HEK293 (cell line): ENCODE measurements at regions not wholly inside any gene's neighbourhood (a gene's known extent, or its start where the extent isn't known, plus 50 kb on each side); places are given as distances from the start of the nearest gene placed in this dataset.
A peak's percentile ranks its signal among the peaks of the same experiment; 100 is the strongest.

Source experiments
- CTCF ChIA-PET: fragments of 350-600 bp; formaldehyde crosslinking; extraction: SDS; loops from one replicate; lab custom pipeline; 2021; ENCODE audit warnings: antibody characterized with exemption; lab: Yijun Ruan, JAX
- POLR2A ChIA-PET: fragments of 300-600 bp; formaldehyde crosslinking; extraction: SDS; loops from one replicate; lab custom pipeline; 2020; ENCODE audit warnings: antibody characterized with exemption, inconsistent platforms; lab: Yijun Ruan, JAX
- H3K27ac ChIP-seq: fragments of 200-500 bp; sonication (Bioruptor generic); 2 replicates; pipeline ENCODE4 v1.5.1; 2014; ENCODE audit warnings: low read depth, low read length, control low read depth, inconsistent platforms; ENCODE audit errors: extremely low read depth
- H3K36me3 ChIP-seq, 2 experiments: fragments of 200-500 bp in 1 of 2; sonication (Bioruptor generic) in 1 of 2; 1 replicate in 1 of 2; 2 replicates in 1 of 2; pipeline ENCODE4 v1.5.1; 2014 to 2017; ENCODE audit warnings: inconsistent platforms in 2 of 2, low read length in 2 of 2; ENCODE audit not compliant: control insufficient read depth in 2 of 2, insufficient read depth in 1 of 2
- H3K4me1 ChIP-seq: fragments of 200-500 bp; sonication (Bioruptor generic); 2 replicates; pipeline ENCODE4 v1.5.1; 2014; ENCODE audit warnings: mild to moderate bottlenecking, low read length, inconsistent platforms; ENCODE audit not compliant: control insufficient read depth, insufficient read depth
- H3K4me3 ChIP-seq: 2 replicates; pipeline ENCODE4 v1.5.1; 2011; ENCODE audit warnings: low read depth, mild to moderate bottlenecking, control low read depth, low read length, moderate library complexity
- H3K9me3 ChIP-seq: fragments of 200-500 bp; sonication (Bioruptor generic); 2 replicates; pipeline ENCODE4 v1.5.1; 2014; ENCODE audit warnings: low read depth, low read length, inconsistent platforms; ENCODE audit not compliant: control insufficient read depth, insufficient read depth
- EGR2 ChIP-seq: fragments of 450-650 bp; formaldehyde crosslinking; IDR thresholded peaks from 2 replicates; pipeline ENCODE4 v1.5.1; 2016; ENCODE audit warnings: low read depth, missing biosample characterization, missing genetic modification characterization
- KLF1 ChIP-seq: fragments of 450-650 bp; formaldehyde crosslinking; IDR thresholded peaks from 2 replicates; pipeline ENCODE4 v1.5.1; 2016; ENCODE audit warnings: missing biosample characterization, missing genetic modification characterization
- KLF10 ChIP-seq: fragments of 450-650 bp; IDR thresholded peaks from 2 replicates; pipeline ENCODE4 v1.5.1; 2018; ENCODE audit warnings: missing biosample characterization, mild to moderate bottlenecking, missing genetic modification characterization
- MYNN ChIP-seq: fragments of 450-650 bp; formaldehyde crosslinking; IDR thresholded peaks from 2 replicates; pipeline ENCODE4 v1.5.1; 2016; ENCODE audit warnings: missing biosample characterization, missing genetic modification characterization, borderline replicate concordance
- SP3 ChIP-seq: fragments of 450-650 bp; formaldehyde crosslinking; IDR thresholded peaks from 2 replicates; pipeline ENCODE4 v1.5.1; 2016; ENCODE audit warnings: missing biosample characterization, missing genetic modification characterization
- SP7 ChIP-seq: fragments of 450-650 bp; formaldehyde crosslinking; IDR thresholded peaks from 2 replicates; pipeline ENCODE4 v1.5.1; 2016; ENCODE audit warnings: missing biosample characterization, missing genetic modification characterization
- ZBTB21 ChIP-seq: fragments of 450-650 bp; formaldehyde crosslinking; IDR thresholded peaks from 2 replicates; pipeline ENCODE4 v1.5.1; 2017; ENCODE audit warnings: missing biosample characterization, missing genetic modification characterization
- ZBTB8A ChIP-seq: fragments of 450-650 bp; formaldehyde crosslinking; IDR thresholded peaks from 2 replicates; pipeline ENCODE4 v1.5.1; 2016; ENCODE audit warnings: missing biosample characterization, missing genetic modification characterization
- ZNF132 ChIP-seq: fragments of 450-650 bp; formaldehyde crosslinking; IDR thresholded peaks from 2 replicates; pipeline ENCODE4 v1.5.1; 2017; ENCODE audit warnings: missing biosample characterization, missing genetic modification characterization, borderline replicate concordance
- ZNF184 ChIP-seq: fragments of 450-650 bp; IDR thresholded peaks from 2 replicates; pipeline ENCODE4 v1.5.1; 2018; ENCODE audit warnings: missing biosample characterization, mild to moderate bottlenecking, missing genetic modification characterization
- ZNF274 ChIP-seq, 2 experiments: fragments of 200-500 bp in 1 of 2; fragments of 450-650 bp in 1 of 2; sonication (Bioruptor generic) in 1 of 2; formaldehyde crosslinking in 1 of 2; IDR thresholded peaks; 2 replicates each; pipeline versions ENCODE4 v1.5.1 to v1.6.1; 2014 to 2016; ENCODE audit warnings: borderline replicate concordance in 1 of 2, inconsistent platforms in 1 of 2, low read length in 1 of 2, missing biosample characterization in 1 of 2, missing genetic modification characterization in 1 of 2
- ZNF335 ChIP-seq: fragments of 450-650 bp; formaldehyde crosslinking; conservative IDR thresholded peaks from 2 replicates; pipeline ENCODE4 v1.5.1; 2016; ENCODE audit warnings: missing biosample characterization, missing genetic modification characterization
- ZNF341 ChIP-seq: fragments of 450-650 bp; formaldehyde crosslinking; IDR thresholded peaks from 2 replicates; pipeline ENCODE4; 2016; ENCODE audit warnings: low read depth, missing biosample characterization, missing genetic modification characterization
- ZNF350 ChIP-seq: fragments of 450-650 bp; formaldehyde crosslinking; IDR thresholded peaks from 2 replicates; pipeline ENCODE4 v1.5.0; 2017; ENCODE audit warnings: missing biosample characterization, mild to moderate bottlenecking, missing genetic modification characterization
- ZNF354C ChIP-seq: fragments of 450-650 bp; formaldehyde crosslinking; IDR thresholded peaks from 2 replicates; pipeline ENCODE4 v1.5.1; 2016; ENCODE audit warnings: missing biosample characterization, missing genetic modification characterization, low read depth, borderline replicate concordance
- ZNF514 ChIP-seq: fragments of 450-650 bp; formaldehyde crosslinking; IDR thresholded peaks from 2 replicates; pipeline ENCODE4 v1.5.1; 2016; ENCODE audit warnings: missing biosample characterization, missing genetic modification characterization
- ZNF518A ChIP-seq: fragments of 450-650 bp; formaldehyde crosslinking; conservative IDR thresholded peaks from 2 replicates; pipeline ENCODE4 v1.5.1; 2016; ENCODE audit warnings: low read depth, missing biosample characterization, missing genetic modification characterization
- ZNF521 ChIP-seq: fragments of 450-650 bp; formaldehyde crosslinking; IDR thresholded peaks from 2 replicates; pipeline ENCODE4 v1.5.1; 2017; ENCODE audit warnings: missing biosample characterization, mild to moderate bottlenecking, missing genetic modification characterization
- ZNF548 ChIP-seq: fragments of 450-650 bp; formaldehyde crosslinking; IDR thresholded peaks from 2 replicates; pipeline ENCODE4 v1.5.1; 2016; ENCODE audit warnings: missing biosample characterization, missing genetic modification characterization
- ZNF558 ChIP-seq: fragments of 450-650 bp; formaldehyde crosslinking; IDR thresholded peaks from 2 replicates; pipeline ENCODE4 v1.5.1; 2016; ENCODE audit warnings: missing biosample characterization, missing genetic modification characterization
- ZNF629 ChIP-seq: fragments of 450-650 bp; formaldehyde crosslinking; IDR thresholded peaks from 2 replicates; pipeline ENCODE4 v1.5.1; 2017; ENCODE audit warnings: missing biosample characterization, missing genetic modification characterization
- ZNF639 ChIP-seq: fragments of 450-650 bp; formaldehyde crosslinking; IDR thresholded peaks from 2 replicates; pipeline ENCODE4 v1.5.1; 2016; ENCODE audit warnings: missing biosample characterization, missing genetic modification characterization
- ZNF677 ChIP-seq: fragments of 450-650 bp; IDR thresholded peaks from 2 replicates; pipeline ENCODE4 v1.5.0; 2018; ENCODE audit warnings: missing biosample characterization, mild to moderate bottlenecking, missing genetic modification characterization, moderate library complexity
- ZNF692 ChIP-seq: fragments of 450-650 bp; formaldehyde crosslinking; IDR thresholded peaks from 2 replicates; pipeline ENCODE4 v1.5.1; 2016; ENCODE audit warnings: missing biosample characterization, missing genetic modification characterization

- H3K27ac ChIP-seq = no peak overlapping the region
- ChIA-PET POLR2A (no interaction called here), CTCF (no interaction called here)
- TF ChIP-seq ZNF274 (IDR thresholded peaks at IDR 0.05; ENCODE audit: low read length) = no peak
- TF ChIP-seq ZNF274 (tag by site-specific recombination; IDR thresholded peaks at IDR 0.05; ENCODE audit: borderline replicate concordance) = no peak
- no peak for TF ChIP-seq ZNF514 (tag by site-specific recombination)
- TF ChIP-seq ZNF350 (tag by site-specific recombination) = no peak
- 0 out of 2 replicates have a peak, but pooled peaks have one; percentile 17 for TF ChIP-seq SP7 (tag by site-specific recombination)
- TF ChIP-seq ZNF639 (tag by site-specific recombination) = 0 out of 2 replicates have a peak, but pooled peaks have one; percentile 50
- peak; percentile 62 for TF ChIP-seq ZNF629
- no peak for TF ChIP-seq ZBTB8A (tag by site-specific recombination)
- TF ChIP-seq ZNF354C (tag by site-specific recombination) = no peak
- 0 out of 2 replicates have a peak, but pooled peaks have one; percentile 20 for TF ChIP-seq KLF10 (tag by site-specific recombination)
- 0 out of 2 replicates have a peak, but pooled peaks have one; percentile 50 for TF ChIP-seq ZNF184 (tag by site-specific recombination)
- H3K36me3 ChIP-seq = no peaks in the 10 kb centered on the region
- H3K4me1 ChIP-seq = peaks cover 6% of the 10 kb centered on the region; the same call in 1 of the 2 replicates
- no peaks in the 10 kb centered on the region for H3K9me3 ChIP-seq
- no peak overlapping the region for H3K4me3 ChIP-seq
Measured at GRCh38 chr2:12120281-12121150, 374.1 kb downstream of the LPIN1 start.

- ChIA-PET CTCF (interaction anchor here (1.2 kb wide), 1 partner anchor 591 kb away, joined by 4 read pairs; no protein-coding TSS in a partner anchor), POLR2A (no interaction called here)
- no peak overlapping the region for H3K4me3 ChIP-seq
- no peaks in the 10 kb centered on the region for H3K36me3 ChIP-seq
- peaks cover 6% of the 10 kb centered on the region; the same call in 1 of the 2 replicates for H3K4me1 ChIP-seq
- TF ChIP-seq ZNF558 (tag by site-specific recombination) = no peak
- TF ChIP-seq ZNF335 (tag by site-specific recombination) = no peak
- no peak for TF ChIP-seq ZNF548 (tag by site-specific recombination)
- TF ChIP-seq ZBTB21 (tag by site-specific recombination) = no peak
- TF ChIP-seq MYNN (tag by site-specific recombination) = no peak
- TF ChIP-seq ZNF132 = no peak
- no peak overlapping the region for H3K27ac ChIP-seq
- H3K9me3 ChIP-seq = no peaks in the 10 kb centered on the region
Measured at GRCh38 chr2:12124790-12125189, 378.4 kb downstream of the LPIN1 start.

- ChIA-PET CTCF (no interaction called here), POLR2A (no interaction called here)
- H3K27ac ChIP-seq = no peak overlapping the region
- no peak for TF ChIP-seq EGR2 (tag by site-specific recombination)
- no peak for TF ChIP-seq SP3 (tag by site-specific recombination)
- no peak for TF ChIP-seq ZNF692 (tag by site-specific recombination)
- no peak for TF ChIP-seq ZNF521 (tag by site-specific recombination)
- TF ChIP-seq KLF1 (tag by site-specific recombination) = no peak
- no peak for TF ChIP-seq ZNF518A
- no peak for TF ChIP-seq ZNF677
- no peak for TF ChIP-seq ZNF341 (tag by site-specific recombination)
Measured at GRCh38 chr2:12126318-12126717, 379.9 kb downstream of the LPIN1 start.

More at GRCh38 chr2:12126318-12126717, 379.9 kb downstream of the LPIN1 start:
- Histone ChIP-seq H3K9me3 (no peaks in the 10 kb centered on the region), H3K4me1 (no peaks in the 10 kb centered on the region), H3K4me3 (no peak overlapping the region), H3K36me3 (no peaks in the 10 kb centered on the region)
